GM19397 (cell line): ENCODE measurements at regions not wholly inside any gene's neighbourhood (a gene's known extent, or its start where the extent isn't known, plus 50 kb on each side); places are given as distances from the start of the nearest gene placed in this dataset.
A peak's percentile ranks its signal among the peaks of the same experiment; 100 is the strongest.

Source experiments
- ATAC-seq: cut with Tn5 transposase; IDR thresholded peaks from one replicate; pipeline ENCODE4 v1.9.1; 2021; ENCODE audit warnings: mild to moderate bottlenecking, moderate library complexity; ENCODE audit not compliant: unreplicated experiment

- no peak for ATAC-seq
These were observed 73.1 kb upstream of the FMN2 start for GRCh38 chr1:240018617-240019016.

GRCh38 chr1:240019524-240019923 is 72.2 kb upstream of the FMN2 start:
- ATAC-seq, result no peak

- ATAC-seq, result no peak
These were observed 70.8 kb upstream of the FMN2 start for GRCh38 chr1:240020871-240021270.

- no peak for ATAC-seq
These were observed 70.0 kb upstream of the FMN2 start for GRCh38 chr1:240021709-240022108.

GRCh38 chr1:240027059-240027462 is 64.6 kb upstream of the FMN2 start:
- peak; percentile 75 for ATAC-seq

GRCh38 chr1:240029418-240029817 is 62.3 kb upstream of the FMN2 start:
- ATAC-seq, result no peak

GRCh38 chr1:240030236-240030635 is 61.4 kb upstream of the FMN2 start:
- ATAC-seq, result no peak

GRCh38 chr1:240031009-240031408 is 60.7 kb upstream of the FMN2 start:
- no peak for ATAC-seq

- ATAC-seq, result no peak
These were observed 60.3 kb upstream of the FMN2 start for GRCh38 chr1:240031414-240031813.

GRCh38 chr1:240033406-240033805 is 58.3 kb upstream of the FMN2 start:
- no peak for ATAC-seq

- no peak for ATAC-seq
These were observed 55.2 kb upstream of the FMN2 start for GRCh38 chr1:240036526-240036925.
